Endothelial cell of umbilical vein (primary cell): ENCODE measurements at regions not wholly inside any gene's neighbourhood (a gene's known extent, or its start where the extent isn't known, plus 50 kb on each side); places are given as distances from the start of the nearest gene placed in this dataset.

Source experiments
- BruUV-seq: library from RNA; stranded (reverse); fragments of 400-500 nt; replicated peaks from 2 replicates; lab custom pipeline; 2021; lab: Mats Ljungman, UMichigan
- CTCF ChIA-PET: fragments of 300-600, 350-600 bp; sonication (Branson Sonifier 250); formaldehyde crosslinking; loops from one replicate; lab custom pipeline; 2021; ENCODE audit warnings: antibody characterized with exemption, inconsistent platforms; lab: Charles Lee
- POLR2A ChIA-PET: fragments of 300-600, 350-600 bp; sonication (Branson Sonifier 250); formaldehyde crosslinking; loops from one replicate; lab custom pipeline; 2021; ENCODE audit warnings: antibody characterized with exemption, inconsistent platforms; lab: Charles Lee
- DNase-seq: peaks from one replicate; pipeline ENCODE4 v3.0.0-alpha.2; 2011; ENCODE audit warnings: low read depth, low spot score
- FAIRE-seq: peaks from 2 replicates; lab custom pipeline; 2011; peaks lifted over from hg19 to GRCh38; lab: Jason Lieb, UNC
- H2AFZ ChIP-seq: 2 replicates; pipeline ENCODE4 v1.6.0; 2012; ENCODE audit warnings: low read depth, low read length, control low read depth, inconsistent platforms
- H3K27ac ChIP-seq: 2 replicates; pipeline ENCODE4 v1.5.1; 2011; ENCODE audit warnings: low read depth, mild to moderate bottlenecking, control low read depth, low read length, moderate library complexity; ENCODE audit not compliant: insufficient read depth
- H3K27me3 ChIP-seq, 2 experiments: 2 replicates each; pipeline versions ENCODE4 v1.6.0 to v1.6.1; 2011; ENCODE audit warnings: low read length in 2 of 2, mixed read lengths in 1 of 2; ENCODE audit not compliant: control insufficient read depth in 2 of 2, insufficient read depth in 2 of 2
- H3K36me3 ChIP-seq, 2 experiments: 2 replicates in 1 of 2; 3 replicates in 1 of 2; pipeline ENCODE4 v1.5.1; 2011; ENCODE audit warnings: low read length in 2 of 2, mild to moderate bottlenecking in 1 of 2, moderate library complexity in 1 of 2; ENCODE audit not compliant: control insufficient read depth in 2 of 2, insufficient read depth in 2 of 2; ENCODE audit errors: extremely low read depth in 1 of 2
- H3K4me1 ChIP-seq: 3 replicates; pipeline ENCODE4 v1.5.1; 2011; ENCODE audit warnings: mild to moderate bottlenecking, low read length; ENCODE audit not compliant: control insufficient read depth, insufficient read depth; ENCODE audit errors: extremely low read depth
- H3K4me2 ChIP-seq: 2 replicates; pipeline ENCODE4 v1.6.1; 2011; ENCODE audit warnings: low read length, control low read depth, mixed read lengths; ENCODE audit not compliant: insufficient read depth
- H3K4me3 ChIP-seq, 3 experiments: fragments of 200-600 bp in 1 of 3; sonication (generic), shearing (Covaris generic) in 1 of 3; replicated peaks in 1 of 3; 2 replicates each; pipeline ENCODE4 v1.5.1; 2011 to 2016; ENCODE audit warnings: control low read depth in 3 of 3, low read length in 3 of 3, mild to moderate bottlenecking in 2 of 3, inconsistent platforms in 1 of 3, low read depth in 1 of 3, moderate library complexity in 1 of 3; ENCODE audit not compliant: insufficient read depth in 1 of 3
- H3K79me2 ChIP-seq: 2 replicates; pipeline ENCODE4 v1.6.0; 2012; ENCODE audit warnings: low read length, inconsistent platforms; ENCODE audit not compliant: control insufficient read depth, insufficient read depth
- H3K9ac ChIP-seq: replicated peaks from 2 replicates; pipeline ENCODE3; 2011; ENCODE audit warnings: low read length, control low read depth; ENCODE audit not compliant: insufficient read depth; ENCODE audit errors: extremely low read depth
- H3K9me1 ChIP-seq: replicated peaks from 3 replicates; pipeline ENCODE4 v1.6.0; 2011; ENCODE audit warnings: mild to moderate bottlenecking, low read length; ENCODE audit not compliant: control insufficient read depth, insufficient read depth; ENCODE audit errors: extremely low read depth
- H3K9me3 ChIP-seq: replicated peaks from 2 replicates; pipeline ENCODE4 v1.5.1; 2012; ENCODE audit warnings: low read length, inconsistent platforms; ENCODE audit not compliant: control insufficient read depth, insufficient read depth
- H4K20me1 ChIP-seq: replicated peaks from 2 replicates; pipeline ENCODE3; 2011; ENCODE audit warnings: mild to moderate bottlenecking, low read length; ENCODE audit not compliant: control insufficient read depth, insufficient read depth; ENCODE audit errors: extremely low read depth
- CTCF ChIP-seq, 2 donors: IDR thresholded peaks; 1 replicate in 1 of 2; 2 replicates in 1 of 2; pipeline ENCODE4 v1.5.1; 2011; ENCODE audit warnings: low read length in 2 of 2, mild to moderate bottlenecking in 2 of 2, moderate library complexity in 2 of 2, control low read depth in 1 of 2, inconsistent platforms in 1 of 2, low read depth in 1 of 2; ENCODE audit not compliant: insufficient read depth in 1 of 2; ENCODE audit errors: extremely low read depth in 1 of 2
- EZH2 ChIP-seq: IDR thresholded peaks from 2 replicates; pipeline ENCODE4 v1.6.1; 2012; ENCODE audit warnings: borderline replicate concordance, low read depth, mild to moderate bottlenecking, moderate library complexity, low read length, inconsistent platforms; ENCODE audit not compliant: severe bottlenecking
- FOS ChIP-seq: IDR thresholded peaks from 2 replicates; pipeline ENCODE4 v1.6.1; 2011; ENCODE audit warnings: mild to moderate bottlenecking, low read length, moderate library complexity, borderline replicate concordance; ENCODE audit not compliant: insufficient read depth
- GATA2 ChIP-seq: IDR thresholded peaks from 2 replicates; pipeline ENCODE4 v1.7.0; 2011; ENCODE audit warnings: low read depth, mild to moderate bottlenecking, moderate library complexity, mixed read lengths, low read length; ENCODE audit not compliant: insufficient read length, insufficient read depth
- JUN ChIP-seq: IDR thresholded peaks from 2 replicates; pipeline ENCODE4 v1.6.1; 2011; ENCODE audit warnings: borderline replicate concordance, low read depth; ENCODE audit not compliant: insufficient read length, insufficient read depth
- MYC ChIP-seq: IDR thresholded peaks from one replicate; pipeline ENCODE4 v1.6.1; 2011; ENCODE audit warnings: mild to moderate bottlenecking, low read depth, low read length
- POLR2A ChIP-seq: IDR thresholded peaks from 2 replicates; pipeline ENCODE4 v1.6.1; 2012; ENCODE audit warnings: low read depth, mild to moderate bottlenecking, control low read depth, low read length
- POLR2AphosphoS5 ChIP-seq: IDR thresholded peaks from 2 replicates; pipeline ENCODE4 v1.6.1; 2012; ENCODE audit warnings: low read depth, mild to moderate bottlenecking, control low read depth, low read length, moderate library complexity; ENCODE audit not compliant: insufficient read depth
- dilution Hi-C: fragments of 300-500 bp; cut with MboI; formaldehyde crosslinking; loops from one replicate; pipeline ENCODE4 v1.15.0; 2019; ENCODE audit warnings: low sequenced_read_pairs; ENCODE audit not compliant: extremely low pct_ligation_motif_present
- intact Hi-C: fragments of 100-400 bp; cut with micrococcal nuclease; formaldehyde crosslinking; loops from one replicate; pipeline ENCODE4 v1.10.0; 2022
- TF ChIP-seq, protein P1 (sequence below): IDR thresholded peaks from 2 replicates; pipeline ENCODE4 v1.6.1; 2011; ENCODE audit not compliant: insufficient read depth, insufficient read length

GRCh38 chr2:145116834-145117725 lies 597.2 kb upstream of the ZEB2 start:
- BruUV-seq: no TSS peak
- no peak for DNase-seq
- no peak for FAIRE-seq
- Histone ChIP-seq H3K36me3 (no peaks in the 10 kb centered on the region), H4K20me1 (no peaks in the 10 kb centered on the region), H3K9me3 (no peaks in the 10 kb centered on the region), H3K79me2 (no peaks in the 10 kb centered on the region), H2AFZ (no peak overlapping the region), H3K27me3 (no peaks in the 10 kb centered on the region), H3K27ac (no peak overlapping the region), H3K4me3 (no peak overlapping the region), H3K4me2 (no peak overlapping the region), H3K9me1 (no peaks in the 10 kb centered on the region), H3K9ac (no peak overlapping the region), H3K4me1 (no peaks in the 10 kb centered on the region)
- dilution Hi-C loops (no loop called here), intact Hi-C loops (loop anchor here (10.0 kb wide), 1 partner anchor 638 kb away; no protein-coding TSS in a partner anchor)
- ChIA-PET POLR2A (interaction anchor here (0.6 kb wide), 1 partner anchor 458 kb away, joined by 5 read pairs; no protein-coding TSS in a partner anchor), CTCF (no interaction called here)
- no peak for TF ChIP-seq MYC
- TF ChIP-seq CTCF (IDR thresholded peaks at IDR 0.05; ENCODE audit: extremely low read depth in 1 of 2, insufficient read depth in 1 of 2, low read depth in 1 of 2, low read length in 2 of 2): no peak
- TF ChIP-seq, protein P1, sequence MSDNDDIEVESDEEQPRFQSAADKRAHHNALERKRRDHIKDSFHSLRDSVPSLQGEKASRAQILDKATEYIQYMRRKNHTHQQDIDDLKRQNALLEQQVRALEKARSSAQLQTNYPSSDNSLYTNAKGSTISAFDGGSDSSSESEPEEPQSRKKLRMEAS: no peak
- TF ChIP-seq JUN: no peak
- TF ChIP-seq POLR2A: no peak
- TF ChIP-seq EZH2: no peak
- TF ChIP-seq POLR2AphosphoS5: no peak
- no peak for TF ChIP-seq FOS
- no peak for TF ChIP-seq GATA2
